K562 (cell line): ENCODE measurements at regions not wholly inside any gene's neighbourhood (a gene's known extent, or its start where the extent isn't known, plus 50 kb on each side); places are given as distances from the start of the nearest gene placed in this dataset.

Experiments used
- ATAC-seq: fragments of 200-7000 bp; cut with Tn5 transposase; 3 replicates; pipeline ENCODE4 v1.9.1; 2020; ENCODE audit warnings: moderate library complexity
- BruUV-seq: library from RNA; stranded (reverse); fragments of 400-500 nt; replicated peaks from 2 replicates; lab custom pipeline; 2021; lab: Mats Ljungman, UMichigan
- CTCF ChIA-PET: fragments of 300-600 bp; formaldehyde crosslinking; extraction: SDS; loops from one replicate; lab custom pipeline; 2021; ENCODE audit warnings: low intra/inter-chr PET ratio; lab: Yijun Ruan, JAX
- POLR2A ChIA-PET: fragments of 300-600, 350-650 bp; sonication (Branson Sonifier 250); formaldehyde crosslinking; extraction: SDS; loops from one replicate; lab custom pipeline; 2021; ENCODE audit warnings: antibody characterized with exemption, inconsistent platforms; lab: Yijun Ruan, JAX
- DNase-seq, 4 experiments: peaks; one replicate each; pipeline versions ENCODE4 v3.0.0 to v3.0.0-alpha.2; 2011 to 2018; ENCODE audit warnings: low spot score in 3 of 4, mixed read lengths in 3 of 4; ENCODE audit errors: extremely low read depth in 1 of 4
- FAIRE-seq: peaks from 2 replicates; lab custom pipeline; 2011; peaks lifted over from hg19 to GRCh38; lab: Jason Lieb, UNC
- H2AFZ ChIP-seq: 2 replicates; pipeline ENCODE4 v1.6.0; 2011; ENCODE audit warnings: low read depth, low read length, control low read depth, inconsistent platforms
- H3K27ac ChIP-seq: fragments of 200-600 bp; 3 replicates; pipeline ENCODE4 v1.8.0; 2011; ENCODE audit warnings: low read depth, mild to moderate bottlenecking, control low read depth, inconsistent platforms, low read length, moderate library complexity, mixed read lengths; ENCODE audit errors: extremely low read depth
- H3K27me3 ChIP-seq, 2 experiments: fragments of 300-600 bp in 1 of 2; 2 replicates in 1 of 2; 3 replicates in 1 of 2; pipeline versions ENCODE4 v1.6.0 to v1.8.0; 2011; ENCODE audit warnings: inconsistent platforms in 2 of 2, low read length in 2 of 2, mild to moderate bottlenecking in 1 of 2, mixed read lengths in 1 of 2, moderate library complexity in 1 of 2; ENCODE audit not compliant: control insufficient read depth in 2 of 2, insufficient read depth in 2 of 2
- H3K36me3 ChIP-seq: fragments of 300-600 bp; 3 replicates; pipeline ENCODE4 v1.8.0; 2011; ENCODE audit warnings: mild to moderate bottlenecking, low read length, inconsistent platforms; ENCODE audit not compliant: control insufficient read depth, insufficient read depth
- H3K4me1 ChIP-seq, 2 experiments: fragments of 200-600 bp in 1 of 2; replicated peaks in 1 of 2; 2 replicates in 1 of 2; 3 replicates in 1 of 2; pipeline versions ENCODE4 v1.5.1 to v1.8.0; 2011; ENCODE audit warnings: inconsistent platforms in 2 of 2, low read length in 2 of 2, mild to moderate bottlenecking in 1 of 2, mixed read lengths in 1 of 2, moderate library complexity in 1 of 2; ENCODE audit not compliant: control insufficient read depth in 2 of 2, insufficient read depth in 2 of 2
- H3K4me2 ChIP-seq: 2 replicates; pipeline ENCODE4 v1.6.1; 2011; ENCODE audit warnings: low read length, control low read depth, inconsistent platforms, mixed read lengths; ENCODE audit not compliant: insufficient read depth
- H3K4me3 ChIP-seq: fragments of 200-600 bp; sonication (generic), shearing (Covaris generic); 2 replicates; pipeline ENCODE4 v1.5.1; 2016; ENCODE audit warnings: control low read depth, inconsistent platforms
- H3K79me2 ChIP-seq: fragments of 200-600 bp; 3 replicates; pipeline ENCODE4 v1.8.0; 2011; ENCODE audit warnings: low read length, inconsistent platforms; ENCODE audit not compliant: control insufficient read depth, insufficient read depth
- H3K9ac ChIP-seq, 2 experiments: 2 replicates each; pipeline versions ENCODE4 v1.6.0 to v1.6.1; 2011; ENCODE audit warnings: low read depth in 2 of 2, low read length in 2 of 2, control low read depth in 1 of 2, inconsistent platforms in 1 of 2, mild to moderate bottlenecking in 1 of 2, mixed read lengths in 1 of 2; ENCODE audit not compliant: insufficient read depth in 1 of 2
- H3K9me1 ChIP-seq: one replicate; pipeline ENCODE4 v1.6.0; 2011; ENCODE audit warnings: inconsistent platforms, mild to moderate bottlenecking, low read length, moderate library complexity; ENCODE audit not compliant: control insufficient read depth, insufficient read depth
- H3K9me3 ChIP-seq: replicated peaks from 2 replicates; pipeline ENCODE4 v1.5.1; 2011; ENCODE audit warnings: low read depth, low read length, inconsistent platforms; ENCODE audit not compliant: control insufficient read depth, insufficient read depth
- H4K20me1 ChIP-seq: replicated peaks from 2 replicates; pipeline ENCODE4 v1.6.1; 2011; ENCODE audit warnings: low read length, inconsistent platforms, mixed read lengths; ENCODE audit not compliant: control insufficient read depth, insufficient read depth
- CBFA2T2 ChIP-seq: fragments of 450-650 bp; conservative IDR thresholded peaks from 2 replicates; pipeline ENCODE4 v1.6.1; 2017; ENCODE audit warnings: mild to moderate bottlenecking
- COPS2 ChIP-seq: fragments of 450-650 bp; conservative IDR thresholded peaks from 2 replicates; pipeline ENCODE4 v1.6.1; 2016; ENCODE audit warnings: mild to moderate bottlenecking, moderate library complexity
- CREM ChIP-seq: IDR thresholded peaks from 2 replicates; pipeline ENCODE4 v1.6.1; 2014; ENCODE audit warnings: antibody characterized with exemption, low read depth
- ELF1 ChIP-seq: fragments of 200-800 bp; sonication (Bioruptor generic); IDR thresholded peaks from 2 replicates; pipeline ENCODE4 v1.6.1; 2016; ENCODE audit warnings: missing genetic modification characterization, missing compliant biosample characterization
- HES1 ChIP-seq: fragments of 450-650 bp; IDR thresholded peaks from 2 replicates; pipeline ENCODE4 v1.6.1; 2016; ENCODE audit warnings: low read depth, mild to moderate bottlenecking, moderate library complexity
- HNRNPLL ChIP-seq: fragments of 200-400 bp; formaldehyde crosslinking; IDR thresholded peaks from 2 replicates; pipeline ENCODE4 v1.6.1; 2017; ENCODE audit warnings: low read length, low read depth, mild to moderate bottlenecking; ENCODE audit not compliant: poor library complexity, severe bottlenecking
- MCM2 ChIP-seq: fragments of 450-650 bp; IDR thresholded peaks from 2 replicates; pipeline ENCODE4 v1.6.1; 2017; ENCODE audit warnings: low read depth, mild to moderate bottlenecking
- PRPF4 ChIP-seq: fragments of 200-400 bp; formaldehyde crosslinking; IDR thresholded peaks from one replicate; pipeline ENCODE4 v1.6.1; 2017; ENCODE audit warnings: low read length, low read depth, mild to moderate bottlenecking; ENCODE audit not compliant: insufficient read depth, poor library complexity, severe bottlenecking
- RHOXF2B ChIP-seq: fragments of 250-450 bp; sonication (Bioruptor Pico); conservative IDR thresholded peaks from 2 replicates; pipeline ENCODE4 v1.5.1; 2021
- TAF7 ChIP-seq: fragments of 450-650 bp; IDR thresholded peaks from 2 replicates; pipeline ENCODE4 v1.6.1; 2016; ENCODE audit warnings: missing genetic modification characterization, missing compliant biosample characterization
- THRB ChIP-seq: fragments of 450-650 bp; formaldehyde crosslinking; conservative IDR thresholded peaks from 2 replicates; pipeline ENCODE4 v1.4.0; 2022; ENCODE audit warnings: mild to moderate bottlenecking, missing genetic modification characterization
- XRCC4 ChIP-seq: IDR thresholded peaks from one replicate; pipeline ENCODE4 v1.6.1; 2011; ENCODE audit not compliant: insufficient read depth, insufficient read length; ENCODE audit errors: extremely low read depth
- ZNF57 ChIP-seq: fragments of 450-650 bp; formaldehyde crosslinking; IDR thresholded peaks from 2 replicates; pipeline ENCODE4 v1.4.0; 2020; ENCODE audit warnings: mild to moderate bottlenecking, moderate library complexity
- WGBS: fragments of 100-300 bp; shearing (Covaris generic); methylation state at CpG from one replicate; pipeline ENCODE4 v1.1.6; 2016; ENCODE audit warnings: low coverage, mixed read lengths; ENCODE audit not compliant: insufficient coverage; ENCODE audit errors: missing lambda C conversion rate; 5-methylcytosine and 5-hydroxymethylcytosine counted together
- in situ Hi-C: fragments of 300-500 bp; cut with MboI; formaldehyde crosslinking; loops from 4 replicates; pipeline ENCODE4 v1.15.0; 2018; ENCODE audit warnings: inconsistent platforms, mixed read lengths
- intact Hi-C: fragments of 100-400 bp; cut with micrococcal nuclease; formaldehyde crosslinking; loops from 2 replicates; pipeline ENCODE4 v1.14.2; 2022
- TF ChIP-seq, protein P1 (sequence below), 3 experiments: fragments of 200-800 bp in 1 of 3; sonication (Bioruptor generic) in 1 of 3; sonication (generic) in 1 of 3; formaldehyde crosslinking in 1 of 3; IDR thresholded peaks; 2 replicates each; pipeline versions ENCODE4 v1.6.1 to v1.8.0; 2016 to 2022; ENCODE audit warnings: mild to moderate bottlenecking in 2 of 3, missing compliant biosample characterization in 2 of 3, missing genetic modification characterization in 2 of 3, missing genetic modification reagents in 1 of 3

- TF ChIP-seq, protein P1, sequence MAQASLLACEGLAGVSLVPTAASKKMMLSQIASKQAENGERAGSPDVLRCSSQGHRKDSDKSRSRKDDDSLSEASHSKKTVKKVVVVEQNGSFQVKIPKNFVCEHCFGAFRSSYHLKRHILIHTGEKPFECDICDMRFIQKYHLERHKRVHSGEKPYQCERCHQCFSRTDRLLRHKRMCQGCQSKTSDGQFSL (CRISPR knock-in tag; IDR thresholded peaks at IDR 0.05): no peak
- TF ChIP-seq, protein P1 (tag; IDR thresholded peaks at IDR 0.05): no peak
- TF ChIP-seq, all 486 proteins: peak for 0
Measured at GRCh38 chr2:209305746-209306196, 118.1 kb upstream of the MAP2 start (continued).

DNA sequence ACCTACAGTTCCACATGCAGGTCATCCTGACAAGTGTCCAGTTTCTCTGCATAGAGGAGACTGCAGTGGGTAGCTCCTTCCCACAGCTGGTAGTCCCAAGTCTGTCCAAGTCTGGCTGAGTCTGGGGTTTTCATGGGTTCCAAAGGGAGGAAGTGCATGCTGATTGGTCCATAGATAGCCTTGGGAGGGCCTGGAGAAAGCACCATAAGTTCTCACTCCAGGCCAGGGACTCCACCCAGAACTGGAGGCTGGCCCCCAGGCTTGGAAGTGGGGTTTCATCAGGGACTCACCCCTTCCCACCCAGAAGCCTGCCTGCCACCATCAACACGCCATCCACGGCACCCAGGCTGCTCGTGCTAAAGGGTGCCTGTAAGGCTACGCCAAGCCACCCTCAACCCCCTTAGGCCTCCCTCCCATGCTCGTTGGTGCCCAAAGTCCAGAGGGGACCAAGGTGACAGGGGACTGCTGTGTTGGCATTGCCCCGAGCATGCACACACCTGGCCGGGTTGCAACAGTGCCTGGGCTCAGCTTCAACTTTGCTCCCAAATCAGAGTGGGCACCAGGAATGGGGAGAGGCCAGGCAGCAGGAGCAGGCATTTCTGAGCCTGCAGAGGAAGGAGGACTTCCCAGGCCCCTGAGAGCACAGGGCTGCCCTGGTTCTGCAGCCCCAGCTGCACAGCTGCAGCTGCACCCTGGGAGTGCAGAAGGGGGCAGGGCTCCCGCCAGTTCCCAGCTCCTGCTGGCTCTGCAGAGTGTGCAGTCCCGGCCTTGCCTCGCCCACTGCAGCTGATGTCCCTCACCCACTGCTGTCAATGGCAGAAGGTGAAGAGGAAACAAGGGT lies 116.5 kb upstream of the MAP2 start:
- Histone ChIP-seq H3K27ac (no peak overlapping the region), H2AFZ (no peak overlapping the region), H3K4me3 (no peak overlapping the region), H3K4me1 (no peaks in the 10 kb centered on the region), H3K9me3 (no peaks in the 10 kb centered on the region), H3K4me2 (no peak overlapping the region), H4K20me1 (no peaks in the 10 kb centered on the region), H3K36me3 (no peaks in the 10 kb centered on the region), H3K79me2 (no peaks in the 10 kb centered on the region), H3K9me1 (no peaks in the 10 kb centered on the region), H3K9ac (no peak overlapping the region), H3K27me3 (no peaks in the 10 kb centered on the region)
- intact Hi-C loops (no loop called here), in situ Hi-C loops (no loop called here)
- BruUV-seq: no TSS peak
- ChIA-PET POLR2A (interaction anchor here (0.6 kb wide), 1 partner anchor 848 kb away, joined by 3 read pairs; no protein-coding TSS in a partner anchor), CTCF (no interaction called here)
- FAIRE-seq (no peak), ATAC-seq (no peak), DNase-seq (no peak)
- TF ChIP-seq THRB (CRISPR knock-in tag) (no peak), CBFA2T2 (no peak), COPS2 (no peak), XRCC4 (no peak), RHOXF2B (CRISPR knock-in tag) (no peak), TAF7 (no peak), ELF1 (no peak), ZNF57 (CRISPR knock-in tag) (no peak), PRPF4 (no peak), CREM (no peak), HNRNPLL (no peak), MCM2 (no peak), HES1 (no peak)
- 10% methylated on average over 2 of the region's 10 CpGs for WGBS
